ENCODE measurements at regions not wholly inside any gene's neighbourhood (a gene's known extent, or its start where the extent isn't known, plus 50 kb on each side); places are given as distances from the start of the nearest gene placed in this dataset.

- TF ChIP-seq POLR2A (IDR thresholded peaks at IDR 0.05) (no peak), CTCF (IDR thresholded peaks at IDR 0.05) (no peak), POLR2AphosphoS5 (IDR thresholded peaks at IDR 0.05) (no peak)
Observed at GRCh38 chr11:122219791-122220190, 103.8 kb upstream of the BLID start.
